Fibroblast of gingiva (primary cell): ENCODE measurements at regions not wholly inside any gene's neighbourhood (a gene's known extent, or its start where the extent isn't known, plus 50 kb on each side); places are given as distances from the start of the nearest gene placed in this dataset.

ENCODE experiments used
- DNase-seq: peaks from one replicate; pipeline ENCODE4 v3.0.0-alpha.2; 2011; ENCODE audit warnings: low read depth

DNA sequence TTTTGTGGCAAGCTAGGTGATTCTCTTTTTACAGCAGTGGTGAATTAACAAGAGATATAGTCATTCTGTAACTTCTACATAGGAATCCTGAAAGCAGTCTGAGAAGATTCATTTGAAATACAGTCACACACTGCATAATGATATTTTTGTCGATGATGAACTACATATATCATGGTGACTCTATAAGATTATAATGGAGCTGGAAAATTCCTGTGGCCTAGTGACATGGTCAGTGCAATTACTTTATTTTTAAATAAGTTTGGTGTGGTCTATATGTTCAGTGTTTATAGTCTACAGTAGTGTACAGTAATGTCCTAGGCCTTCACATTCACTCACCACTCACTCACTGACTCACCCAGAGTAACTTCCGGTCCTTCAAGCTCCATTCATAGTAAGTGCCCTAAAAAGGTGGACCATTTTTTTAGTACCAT lies 511.4 kb upstream of the MCTP2 start:
- DNase-seq: no peak

DNA sequence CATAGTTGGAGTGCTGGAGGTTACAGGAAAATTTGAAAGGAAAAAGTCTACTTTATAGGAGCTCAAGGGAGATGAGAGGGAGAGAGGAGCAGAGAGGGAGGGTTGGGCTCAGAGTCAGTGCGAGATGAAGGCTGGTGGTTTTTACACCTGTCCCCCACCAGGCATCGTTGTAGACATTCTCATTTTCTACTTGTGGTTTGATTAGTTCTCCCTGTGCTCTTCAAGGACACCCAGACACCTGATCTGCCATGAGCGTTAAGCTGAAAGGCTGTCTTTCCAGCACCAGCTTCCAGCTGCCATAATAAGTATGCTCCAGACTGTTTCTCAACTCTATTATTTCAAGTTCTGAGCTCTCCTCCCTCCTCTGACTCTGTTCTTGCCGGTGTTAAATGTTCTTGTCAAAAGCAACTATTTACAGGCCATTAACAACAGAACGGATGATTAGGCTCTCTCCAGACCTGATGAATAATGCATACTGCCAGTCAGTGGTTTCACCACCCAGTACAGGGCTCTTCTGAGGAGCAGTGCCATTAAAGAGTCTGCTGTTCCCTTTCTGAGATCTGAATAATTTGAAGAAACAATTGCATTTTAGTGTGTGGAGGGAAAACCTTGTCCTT lies 514.6 kb upstream of the MCTP2 start:
- DNase-seq: no peak

DNA sequence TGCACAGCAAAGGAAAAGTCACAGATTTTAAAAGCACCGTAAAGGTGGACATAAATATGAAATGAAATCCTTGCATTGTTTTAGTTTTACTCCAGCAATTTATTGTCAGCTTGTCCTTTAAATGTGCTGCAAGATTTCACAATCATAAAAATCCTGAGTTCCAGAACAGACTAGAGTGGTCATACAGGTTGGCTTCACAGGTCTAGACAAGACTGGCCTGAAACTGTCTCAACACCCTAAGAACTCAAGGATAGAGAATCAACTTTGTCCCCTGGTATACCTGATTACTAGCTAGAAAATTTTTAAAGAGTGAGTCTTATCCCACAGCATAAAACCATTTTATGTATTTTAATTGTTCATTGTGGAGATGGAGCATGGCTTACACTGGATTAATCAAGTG lies 521.7 kb upstream of the MCTP2 start:
- DNase-seq: no peak

DNA sequence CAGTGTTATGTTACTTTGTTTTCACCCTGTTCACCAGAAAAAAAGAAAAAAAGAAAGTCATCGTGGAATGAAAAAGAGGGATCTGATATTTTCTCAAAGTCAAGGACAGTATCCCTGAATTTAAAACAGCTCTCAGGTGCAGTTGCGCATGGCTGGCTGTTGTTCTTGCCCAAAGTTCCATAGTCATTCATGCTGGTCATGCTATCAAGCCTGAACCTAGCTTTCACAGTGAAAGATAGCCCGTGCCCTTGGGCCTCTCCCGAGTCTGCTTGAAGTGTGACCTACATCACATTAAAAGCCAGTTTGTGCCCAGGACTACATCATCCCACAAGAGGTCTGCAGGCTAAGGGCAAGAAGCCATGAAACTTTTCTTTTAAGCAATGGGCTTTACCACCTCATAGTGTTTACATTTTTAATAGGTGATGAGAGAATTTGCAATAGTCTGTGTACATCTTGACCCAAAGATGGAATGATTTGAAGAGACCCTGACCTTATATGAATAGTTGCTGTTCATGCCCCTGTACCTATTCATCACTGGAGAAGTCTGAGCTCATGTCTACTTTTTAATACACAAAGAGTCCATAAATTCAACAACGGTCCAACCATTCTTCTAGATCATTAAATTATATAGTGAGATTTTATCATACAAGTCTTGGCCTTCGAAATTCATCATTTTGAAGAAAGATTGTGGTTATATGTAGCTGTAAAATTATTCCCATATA lies 522.5 kb upstream of the MCTP2 start:
- no peak for DNase-seq

DNA sequence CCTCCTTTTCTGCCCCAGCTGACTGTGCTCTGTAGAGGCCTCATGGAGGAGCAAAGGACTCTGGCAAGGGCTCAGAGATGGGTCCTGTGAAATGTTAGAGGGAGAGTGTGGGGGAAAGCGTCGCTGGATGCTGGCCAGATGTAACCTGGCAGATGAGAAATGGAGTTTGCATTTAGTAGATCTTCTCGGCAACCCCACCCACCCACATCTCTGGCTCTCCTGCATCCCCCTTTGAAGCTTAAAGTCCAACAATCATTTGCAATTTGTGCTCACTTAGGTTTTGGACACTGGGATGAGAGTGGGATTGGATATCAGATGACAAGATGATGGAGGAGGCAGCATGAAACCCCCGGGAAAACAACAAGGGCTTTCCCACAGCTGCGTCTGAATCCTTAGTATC lies 523.6 kb upstream of the MCTP2 start:
- DNase-seq: no peak

DNA sequence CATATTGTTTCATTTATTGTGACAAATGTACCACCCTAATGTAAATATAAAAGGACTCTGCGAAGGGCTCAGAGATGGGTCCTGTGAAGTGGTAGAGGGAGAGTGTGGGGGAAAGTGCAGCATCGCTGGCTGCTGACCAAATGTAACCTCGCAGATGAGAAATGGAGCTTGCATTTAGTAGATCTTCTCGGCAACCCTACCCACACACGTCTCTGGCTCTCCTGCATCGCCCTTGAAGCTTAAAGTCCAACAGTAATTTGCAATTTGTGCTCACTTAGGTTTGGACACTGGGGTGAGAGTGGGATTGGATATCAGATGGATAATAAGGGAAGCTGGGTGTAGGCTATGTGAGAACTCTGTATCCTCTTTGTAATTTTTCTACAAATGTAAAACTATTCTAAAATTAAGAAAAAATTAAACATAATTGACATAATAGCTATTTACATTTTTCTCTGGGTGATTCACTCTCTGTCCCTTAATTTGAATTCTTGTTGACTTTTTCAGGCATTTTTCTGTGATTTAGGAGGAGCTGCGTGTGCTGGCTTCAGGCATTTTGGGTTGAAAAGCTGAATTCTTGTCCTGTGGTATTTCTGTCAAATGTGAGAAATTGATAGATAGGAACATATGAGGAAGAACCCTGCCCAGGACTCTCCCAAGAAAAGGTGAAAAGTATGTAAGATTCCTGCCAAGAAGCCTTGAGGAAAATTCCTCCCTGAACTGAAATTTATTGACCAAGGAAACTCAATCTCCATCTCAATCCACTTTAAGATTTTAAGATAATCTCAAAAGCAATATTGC lies 524.7 kb upstream of the MCTP2 start:
- no peak for DNase-seq

DNA sequence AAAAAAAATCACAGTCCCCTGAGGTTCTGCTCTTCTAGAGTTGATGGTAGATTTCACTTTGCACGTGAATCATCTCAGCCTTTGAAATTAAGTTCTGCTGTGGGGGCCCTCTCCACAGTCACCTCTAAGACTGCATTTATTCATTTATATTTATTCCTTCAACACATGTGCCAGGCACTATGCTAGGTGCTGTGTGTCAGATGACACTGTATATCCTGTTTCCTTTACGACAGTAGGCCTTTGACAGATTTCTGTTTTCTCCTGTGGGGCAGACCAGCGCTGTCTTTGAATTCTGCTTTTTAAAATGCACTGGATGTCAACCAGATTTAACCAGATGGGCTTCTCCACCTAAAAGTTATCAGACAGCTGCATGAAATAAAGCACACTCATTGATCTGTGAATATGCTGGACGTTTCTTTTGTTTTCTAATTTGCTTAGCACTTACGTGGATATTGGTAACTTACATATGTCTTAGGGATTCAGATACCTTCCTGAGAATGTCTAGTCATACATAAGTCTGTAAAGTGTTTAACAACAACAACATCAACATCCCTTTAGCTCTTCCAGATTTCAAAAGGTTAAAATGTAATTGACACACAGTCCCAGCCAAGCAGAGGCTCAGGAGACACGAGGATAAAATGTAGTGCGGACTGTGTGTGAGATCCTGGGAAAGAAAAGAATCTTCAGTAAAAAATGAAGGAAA lies 525.5 kb upstream of the MCTP2 start:
- no peak for DNase-seq

DNA sequence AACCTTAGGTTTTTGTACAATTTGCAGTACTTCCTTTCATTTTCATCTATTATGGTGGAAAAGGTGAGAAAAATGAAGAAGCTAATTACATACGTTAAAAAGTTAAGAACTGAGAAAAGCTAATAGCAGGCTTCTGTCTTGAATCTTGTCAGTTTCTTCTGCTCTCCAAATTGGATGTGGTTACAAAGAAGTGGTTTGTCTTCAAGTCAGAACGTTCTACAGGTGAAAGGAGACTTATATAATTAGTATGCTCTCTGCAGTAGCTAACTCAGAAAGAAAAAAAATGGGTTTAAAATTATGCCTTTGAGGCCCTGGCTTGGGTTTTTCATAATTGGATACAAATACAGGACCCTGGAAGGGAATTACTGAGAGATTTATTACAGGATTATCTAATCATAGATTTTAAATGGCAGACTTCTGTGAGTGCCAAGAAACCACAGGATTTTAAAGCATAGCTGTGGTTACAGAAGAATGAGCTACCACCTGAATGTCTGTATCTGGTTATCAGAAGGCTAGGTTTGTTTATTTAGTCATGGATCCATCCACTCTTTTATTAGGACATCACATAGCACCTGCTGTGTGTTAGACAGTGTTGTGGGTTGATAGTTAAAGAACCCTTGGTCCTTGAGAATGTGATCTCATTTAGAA lies 528.1 kb upstream of the MCTP2 start:
- no peak for DNase-seq

DNA sequence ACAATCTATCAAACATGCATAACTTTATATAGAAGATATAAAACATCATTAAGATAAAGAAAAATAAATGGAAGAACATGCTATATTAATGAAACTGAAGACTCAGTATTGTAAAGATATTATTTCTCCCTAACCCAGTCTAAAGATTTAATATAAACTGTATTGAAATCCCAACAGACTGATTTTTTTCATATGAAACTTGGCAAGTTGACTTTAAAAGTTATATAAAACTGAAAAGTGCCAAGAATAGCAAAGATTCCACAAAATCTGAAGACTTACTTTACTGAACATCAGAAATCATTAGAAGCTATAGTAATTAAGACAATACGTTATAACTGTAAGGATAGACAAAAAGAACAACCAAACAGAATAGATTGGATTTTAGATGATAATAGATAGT lies 531.3 kb upstream of the MCTP2 start:
- DNase-seq: no peak

DNA sequence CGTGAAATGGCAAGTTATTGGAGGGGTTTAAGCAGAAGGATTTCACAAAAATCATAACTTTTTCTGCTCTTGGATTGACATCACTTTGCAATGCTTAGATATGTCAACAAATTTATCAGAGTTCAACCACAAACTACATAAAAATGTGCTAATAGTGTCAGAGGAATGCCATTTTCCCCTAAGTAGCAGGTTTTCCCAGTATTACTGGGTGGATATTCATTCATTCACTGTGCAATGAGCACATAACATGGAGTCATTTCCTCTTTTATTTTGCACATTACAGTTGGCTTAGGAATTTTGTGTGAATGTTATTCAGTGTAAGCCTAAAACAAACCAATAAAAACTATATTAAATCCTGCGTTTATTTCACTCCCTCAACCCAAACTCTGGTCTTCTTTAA lies 537.3 kb upstream of the MCTP2 start:
- DNase-seq: no peak

DNA sequence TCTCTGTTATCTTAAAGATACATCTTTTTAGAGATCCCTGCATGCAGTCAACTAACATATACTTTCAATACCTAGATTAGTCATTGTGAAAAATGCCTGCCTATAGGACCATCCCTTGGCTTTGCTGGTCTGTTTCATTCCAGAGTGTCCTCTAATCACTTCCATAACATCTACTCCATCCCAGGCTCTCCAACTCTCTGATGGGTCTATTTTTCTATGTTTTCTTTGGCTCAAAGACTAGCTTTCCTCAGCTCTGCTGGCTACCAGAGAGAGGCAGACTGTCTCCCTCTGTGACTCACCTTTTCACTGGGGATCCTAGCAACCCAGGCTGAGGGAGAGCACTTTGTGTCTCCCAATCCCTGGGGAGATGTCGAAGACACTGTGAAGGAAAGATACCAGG lies 547.7 kb upstream of the MCTP2 start:
- no peak for DNase-seq

DNA sequence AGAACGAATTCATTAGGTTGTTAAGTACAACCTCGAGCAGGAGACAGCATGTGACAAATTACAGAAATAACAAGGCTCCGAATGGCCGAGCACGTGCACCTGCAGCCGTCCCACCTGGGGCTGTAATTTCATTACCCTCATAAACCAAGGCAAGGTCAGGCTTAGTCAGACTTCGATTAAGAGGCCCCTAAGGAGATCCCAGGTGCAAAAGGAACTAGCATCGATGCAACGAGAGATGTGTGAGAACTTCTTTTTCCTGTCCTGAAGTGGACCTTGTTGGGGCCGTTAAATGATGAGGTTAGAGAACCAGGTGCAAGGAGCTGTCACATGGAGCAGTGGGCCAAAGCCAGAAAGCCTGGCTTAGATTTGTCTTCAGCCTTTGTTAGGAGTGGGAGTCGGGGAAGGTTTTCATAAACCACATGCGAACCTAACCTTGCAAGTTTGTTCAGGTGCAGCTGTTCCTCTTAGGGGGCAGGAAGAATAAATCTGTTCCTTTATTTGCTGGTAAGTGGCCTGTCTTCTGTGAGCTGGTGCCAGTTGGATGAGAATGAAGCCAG lies 559.9 kb upstream of the MCTP2 start:
- no peak for DNase-seq

DNA sequence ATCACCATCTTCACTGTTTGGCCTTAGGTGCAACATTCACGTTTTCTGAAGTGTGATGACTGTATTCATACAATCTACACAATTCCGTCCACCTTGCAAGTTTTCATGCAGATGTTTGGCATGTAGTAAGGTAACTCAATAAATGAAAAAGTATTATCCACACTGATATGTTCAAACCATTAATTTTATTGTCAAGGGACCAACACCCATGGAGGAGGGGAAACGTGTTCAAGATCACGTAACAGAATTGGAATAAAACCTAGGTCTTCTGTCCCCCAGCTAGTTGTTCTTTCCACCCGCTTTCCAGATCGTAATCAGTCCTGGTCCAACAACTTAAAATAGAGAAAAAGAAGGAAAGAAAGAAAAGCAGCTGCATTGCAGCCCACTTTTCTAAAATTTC lies 560.4 kb upstream of the MCTP2 start:
- DNase-seq: no peak

DNA sequence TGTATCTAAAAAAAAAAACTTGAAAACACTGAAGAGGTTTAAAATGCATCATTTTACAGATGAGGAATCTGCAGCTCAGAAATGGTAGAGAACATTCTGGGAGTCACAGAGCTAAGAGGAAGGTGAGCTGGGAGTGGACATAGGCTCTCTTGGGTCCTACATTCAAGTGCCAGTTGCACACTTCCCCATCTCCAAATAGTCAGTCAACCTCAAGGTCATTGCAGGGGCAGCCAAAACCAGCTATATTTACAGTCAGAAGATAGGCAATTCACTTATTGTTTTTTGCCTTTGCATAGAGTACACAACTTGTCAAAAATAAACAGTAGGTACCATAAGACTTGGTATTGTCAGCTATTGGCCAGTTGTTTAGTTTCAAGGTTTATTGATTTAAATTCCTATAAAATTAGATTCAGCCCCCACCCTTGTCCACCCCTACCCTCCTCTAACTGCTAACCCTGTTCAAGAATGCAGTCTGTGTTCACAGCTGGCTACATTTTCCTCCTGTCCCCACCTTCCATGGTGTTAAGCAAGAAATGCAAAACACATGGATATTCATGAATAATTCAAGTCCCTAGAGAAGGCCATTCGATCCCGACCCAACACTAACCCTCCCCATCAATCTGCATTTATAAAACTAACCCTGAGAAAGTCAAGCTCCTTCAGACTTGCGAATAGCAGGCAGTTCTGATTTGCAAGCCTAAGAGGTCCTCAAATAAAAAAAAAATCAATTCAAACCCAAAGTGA lies 567.0 kb upstream of the MCTP2 start:
- no peak for DNase-seq

DNA sequence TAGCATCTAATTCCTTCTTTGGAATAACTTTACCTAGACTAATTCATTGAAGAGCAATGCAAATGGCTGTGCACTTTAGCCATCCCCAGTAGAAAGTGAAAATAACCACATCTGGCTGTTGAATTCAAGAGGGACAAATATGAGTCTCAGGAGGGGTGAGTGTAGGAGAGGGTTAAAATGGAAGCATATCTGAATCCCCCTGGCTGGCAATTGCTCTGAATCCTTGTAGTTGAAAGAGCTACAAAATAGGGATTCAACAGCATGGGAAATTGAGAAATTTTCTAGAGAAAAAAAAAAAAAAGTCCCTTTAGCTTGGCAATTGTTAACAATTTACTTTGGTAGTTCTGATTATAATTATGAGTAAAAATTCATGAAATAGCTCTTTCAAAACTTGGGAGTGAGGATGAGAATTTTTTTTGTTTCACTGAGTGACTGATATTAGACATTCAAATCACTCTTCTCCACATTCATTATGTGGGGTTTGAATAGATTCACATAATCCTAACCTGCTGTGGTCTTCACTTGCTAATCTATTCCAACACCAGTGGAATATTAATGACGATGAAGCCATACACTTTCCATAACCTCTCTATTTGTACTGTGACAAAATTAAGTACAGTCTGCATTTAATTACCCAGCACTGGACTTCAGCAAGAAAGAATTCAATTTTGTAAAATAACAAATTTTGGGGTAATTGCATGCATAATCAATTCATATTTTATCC lies 569.0 kb upstream of the MCTP2 start:
- DNase-seq: no peak

DNA sequence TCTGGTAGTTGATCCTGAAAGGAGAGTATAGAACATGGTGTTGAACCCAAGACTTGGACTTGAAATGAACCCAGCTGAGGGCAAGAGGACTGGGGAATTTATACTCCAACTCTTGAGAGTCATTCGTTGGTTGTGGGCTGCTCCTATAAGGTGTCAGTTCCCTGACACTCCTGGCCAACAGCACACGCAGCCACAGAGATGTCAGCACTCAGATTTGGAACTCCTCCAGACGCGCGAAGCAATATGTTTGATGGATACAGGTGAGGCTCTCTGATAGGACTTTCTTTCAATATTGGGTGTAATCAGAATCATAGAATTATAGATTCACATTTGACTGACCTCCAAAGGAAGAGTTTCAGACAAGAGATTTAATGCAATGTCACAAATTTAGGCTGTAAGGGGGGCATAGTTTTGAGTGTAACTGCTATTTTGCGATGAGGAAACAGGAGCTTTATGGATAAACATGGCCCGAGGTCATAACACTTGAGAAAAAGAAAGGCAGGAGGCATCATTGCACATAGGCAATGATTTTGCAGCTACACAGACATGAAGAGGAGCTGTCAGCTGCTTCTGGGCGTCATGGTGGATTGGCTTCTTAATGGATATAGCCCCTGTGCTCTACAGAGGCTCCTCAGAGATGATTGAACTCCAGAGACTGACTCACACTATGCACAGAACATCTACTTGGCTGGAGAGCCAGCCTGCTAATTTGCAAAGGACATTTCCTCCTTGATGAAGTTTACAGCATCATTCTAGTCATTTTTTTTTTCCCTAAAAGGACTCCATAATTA lies 569.2 kb upstream of the RGMA start:
- DNase-seq: no peak

DNA sequence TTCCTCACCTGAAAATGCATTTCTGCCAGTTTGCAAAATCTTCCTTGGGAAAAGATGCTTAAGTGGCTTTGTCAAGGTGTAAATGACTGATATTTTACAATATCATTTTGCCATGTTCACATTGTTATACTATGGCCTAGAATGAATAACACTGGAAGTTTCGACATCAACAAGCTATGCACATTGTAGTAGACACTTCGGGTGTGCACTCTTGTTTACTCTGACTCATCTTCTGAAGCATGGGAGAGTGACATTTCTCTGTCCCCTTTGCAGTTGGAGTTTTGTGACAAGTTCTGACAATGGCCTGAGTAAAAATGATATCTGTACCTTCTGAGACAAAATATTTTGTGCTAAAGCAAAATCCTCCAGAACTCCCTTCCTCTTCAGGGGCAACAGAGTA lies 567.0 kb upstream of the RGMA start:
- no peak for DNase-seq

DNA sequence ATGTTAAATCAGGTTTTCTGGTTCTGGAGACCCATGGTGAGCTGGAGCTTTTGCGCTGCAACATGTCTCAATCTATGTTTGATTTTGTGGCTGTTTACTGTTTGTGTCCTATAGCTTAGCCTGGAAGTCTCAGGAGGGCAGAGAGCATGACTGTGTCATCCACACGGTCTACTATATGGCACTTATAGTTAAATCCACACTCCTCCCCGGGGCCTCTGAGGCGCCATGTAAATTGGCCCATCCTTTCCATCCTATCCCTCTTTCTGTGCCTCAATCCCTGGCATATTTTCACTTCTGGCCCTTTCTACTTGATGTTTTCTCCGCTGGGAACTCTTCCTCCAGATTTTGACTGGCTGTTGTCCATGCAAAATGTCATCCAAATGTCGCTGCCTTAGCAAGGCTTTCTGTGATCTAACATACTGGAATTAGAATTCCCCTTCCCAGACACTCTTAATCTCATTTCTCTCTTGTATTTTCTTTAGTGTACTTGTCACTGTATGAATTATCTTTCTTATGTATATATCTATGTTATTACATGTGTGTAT lies 560.8 kb upstream of the RGMA start:
- DNase-seq: no peak

DNA sequence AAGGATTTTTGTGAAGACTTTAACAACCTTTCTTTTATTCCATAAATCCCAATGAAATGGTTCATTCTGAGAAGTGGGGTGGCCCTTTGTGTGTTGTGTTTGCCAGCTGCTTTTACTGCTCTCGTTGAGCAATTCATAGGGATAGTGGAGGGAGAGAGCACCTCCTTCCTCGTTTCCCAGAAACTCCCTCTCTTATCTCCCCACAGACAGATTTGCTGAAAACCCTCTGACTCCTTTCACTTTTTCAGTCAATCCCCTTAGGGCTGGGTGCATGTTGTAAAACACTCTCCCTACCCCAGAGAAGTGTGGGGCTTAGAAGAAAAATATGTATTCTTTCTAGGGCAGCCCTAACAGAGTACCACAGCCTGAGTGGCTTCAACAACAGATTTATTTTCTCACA lies 557.2 kb upstream of the RGMA start:
- DNase-seq: no peak
